GM12872 (cell line): ENCODE measurements at regions not wholly inside any gene's neighbourhood (a gene's known extent, or its start where the extent isn't known, plus 50 kb on each side); places are given as distances from the start of the nearest gene placed in this dataset.

Source experiments
- TF ChIP-seq, protein P1 (sequence below): IDR thresholded peaks from 3 replicates; pipeline ENCODE4 v1.5.1; 2011; ENCODE audit warnings: low read depth, mild to moderate bottlenecking, low read length, moderate library complexity; ENCODE audit not compliant: insufficient read depth

DNA sequence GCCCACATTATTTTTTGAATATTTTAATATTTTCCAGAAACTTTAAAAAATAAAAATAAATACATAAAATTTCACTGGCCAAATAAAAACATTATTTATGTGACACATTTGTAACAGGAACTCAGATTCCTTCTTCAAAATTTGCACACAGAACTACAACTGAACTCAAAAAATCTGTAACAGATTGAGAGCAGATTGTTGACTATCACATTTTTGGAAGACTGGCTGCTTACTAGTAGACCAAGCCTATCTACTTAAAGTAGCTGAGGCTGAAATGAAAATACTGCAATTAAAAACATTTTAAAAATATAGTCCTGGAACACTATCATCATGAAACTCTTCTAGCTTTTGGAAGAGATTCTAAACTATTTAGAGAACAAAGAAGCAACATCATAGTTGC lies 203.9 kb downstream of the SH3BGRL start:
- TF ChIP-seq, protein P1, sequence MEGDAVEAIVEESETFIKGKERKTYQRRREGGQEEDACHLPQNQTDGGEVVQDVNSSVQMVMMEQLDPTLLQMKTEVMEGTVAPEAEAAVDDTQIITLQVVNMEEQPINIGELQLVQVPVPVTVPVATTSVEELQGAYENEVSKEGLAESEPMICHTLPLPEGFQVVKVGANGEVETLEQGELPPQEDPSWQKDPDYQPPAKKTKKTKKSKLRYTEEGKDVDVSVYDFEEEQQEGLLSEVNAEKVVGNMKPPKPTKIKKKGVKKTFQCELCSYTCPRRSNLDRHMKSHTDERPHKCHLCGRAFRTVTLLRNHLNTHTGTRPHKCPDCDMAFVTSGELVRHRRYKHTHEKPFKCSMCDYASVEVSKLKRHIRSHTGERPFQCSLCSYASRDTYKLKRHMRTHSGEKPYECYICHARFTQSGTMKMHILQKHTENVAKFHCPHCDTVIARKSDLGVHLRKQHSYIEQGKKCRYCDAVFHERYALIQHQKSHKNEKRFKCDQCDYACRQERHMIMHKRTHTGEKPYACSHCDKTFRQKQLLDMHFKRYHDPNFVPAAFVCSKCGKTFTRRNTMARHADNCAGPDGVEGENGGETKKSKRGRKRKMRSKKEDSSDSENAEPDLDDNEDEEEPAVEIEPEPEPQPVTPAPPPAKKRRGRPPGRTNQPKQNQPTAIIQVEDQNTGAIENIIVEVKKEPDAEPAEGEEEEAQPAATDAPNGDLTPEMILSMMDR = no peak

DNA sequence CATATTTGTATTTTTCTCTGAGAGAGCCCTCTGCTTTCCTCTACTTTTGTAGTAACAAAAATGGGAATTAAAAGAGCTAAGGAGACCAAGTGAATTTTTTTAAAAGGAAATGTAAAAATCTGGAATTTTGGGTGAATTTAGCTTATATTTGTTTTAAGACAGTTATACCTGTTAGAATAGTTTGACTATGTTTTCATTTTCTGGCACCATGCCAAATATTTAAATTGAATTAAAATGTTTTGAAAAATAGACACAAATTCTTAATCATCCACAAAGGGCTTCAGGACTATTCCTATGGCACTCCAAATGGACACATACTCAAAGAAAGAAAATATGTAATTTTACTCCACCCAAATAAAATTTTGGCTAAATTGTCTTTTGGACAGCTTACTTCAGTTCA lies 209.6 kb downstream of the SH3BGRL start:
- TF ChIP-seq, protein P1 = no peak

DNA sequence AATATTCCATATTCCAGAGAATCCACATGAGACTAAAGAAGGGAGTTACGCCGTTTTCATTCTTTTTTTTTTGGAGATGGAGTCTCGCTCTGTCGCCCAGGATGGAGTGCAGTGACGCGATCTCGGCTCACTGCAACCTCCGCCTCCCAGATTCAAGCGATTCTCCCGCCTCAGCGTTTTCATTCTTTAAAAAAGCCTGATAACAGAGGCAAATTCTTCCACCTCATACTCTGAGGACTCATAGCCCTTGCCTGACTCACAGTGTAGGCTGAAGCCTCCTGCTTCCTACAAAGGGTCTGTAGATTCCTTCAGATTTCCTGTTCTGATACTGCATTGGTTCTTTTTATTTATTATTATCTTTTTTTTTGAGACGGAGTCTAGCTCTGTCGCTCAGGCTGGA lies 210.5 kb downstream of the SH3BGRL start:
- TF ChIP-seq, protein P1 = no peak

DNA sequence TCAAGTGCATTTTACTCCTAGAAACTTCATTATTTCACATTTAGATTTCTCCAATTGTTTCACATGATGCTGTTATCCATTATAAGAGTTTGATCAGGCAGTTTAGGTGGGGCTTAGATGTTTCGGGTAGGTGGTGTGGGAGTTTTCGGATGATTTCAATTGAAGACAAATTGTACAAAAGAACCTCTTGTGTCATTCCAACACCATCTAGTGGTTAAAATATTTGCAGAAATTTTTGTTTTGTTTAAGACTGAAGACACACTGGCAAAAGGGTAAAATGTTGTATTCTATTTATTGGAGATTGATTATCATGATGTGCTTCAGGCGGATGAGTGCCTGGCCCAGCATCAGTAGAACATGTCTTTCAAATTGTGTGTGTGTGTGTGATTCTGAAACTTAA lies 212.7 kb downstream of the SH3BGRL start:
- TF ChIP-seq, protein P1 = no peak
